ENCODE measurements at regions not wholly inside any gene's neighbourhood (a gene's known extent, or its start where the extent isn't known, plus 50 kb on each side); places are given as distances from the start of the nearest gene placed in this dataset.

- Histone ChIP-seq H2AFZ (ENCODE audit: low read length) (no peak overlapping the region), H3K9me3 (ENCODE audit: low read depth, low read length) (peaks cover 2% of the 10 kb centered on the region), H3K36me3 (ENCODE audit: insufficient read depth, low read length) (no peaks in the 10 kb centered on the region), H3K4me2 (ENCODE audit: insufficient read depth, low read length) (no peak overlapping the region), H3K27ac (ENCODE audit: low read depth, low read length) (no peak overlapping the region), H3K4me1 (ENCODE audit: insufficient read depth, low read length) (no peaks in the 10 kb centered on the region), H3K79me2 (ENCODE audit: insufficient read depth, low read length) (no peaks in the 10 kb centered on the region), H4K20me1 (ENCODE audit: insufficient read depth, low read length) (no peaks in the 10 kb centered on the region), H3K4me3 (ENCODE audit: insufficient read depth, low read length) (no peak overlapping the region), H3K27me3 (ENCODE audit: insufficient read depth, low read length) (no peaks in the 10 kb centered on the region)
- no peak for DNase-seq (ENCODE audit: insufficient read length, low spot score, missing footprints)
- no peak for TF ChIP-seq CTCF (IDR thresholded peaks at IDR 0.05; ENCODE audit: extremely low read depth, low read depth, low read length)
Observed at GRCh38 chr13:104460554-104460953, 1394.3 kb upstream of the SLC10A2 start.

GRCh38 chr13:104450006-104450405, 1383.8 kb upstream of the SLC10A2 start:
- Histone ChIP-seq H4K20me1 (ENCODE audit: insufficient read depth, low read length) (no peaks in the 10 kb centered on the region), H3K4me2 (ENCODE audit: insufficient read depth, low read length) (no peak overlapping the region), H3K27me3 (ENCODE audit: insufficient read depth, low read length) (no peaks in the 10 kb centered on the region), H3K4me1 (ENCODE audit: insufficient read depth, low read length) (no peaks in the 10 kb centered on the region), H3K27ac (ENCODE audit: low read depth, low read length) (no peak overlapping the region), H3K4me3 (ENCODE audit: insufficient read depth, low read length) (no peak overlapping the region), H3K79me2 (ENCODE audit: insufficient read depth, low read length) (no peaks in the 10 kb centered on the region), H2AFZ (ENCODE audit: low read length) (no peak overlapping the region), H3K36me3 (ENCODE audit: insufficient read depth, low read length) (no peaks in the 10 kb centered on the region), H3K9me3 (ENCODE audit: low read depth, low read length) (no peaks in the 10 kb centered on the region)
- TF ChIP-seq CTCF (IDR thresholded peaks at IDR 0.05; ENCODE audit: extremely low read depth, low read depth, low read length) = no peak
- DNase-seq (ENCODE audit: insufficient read length, low spot score, missing footprints) = no peak

- Histone ChIP-seq H2AFZ (ENCODE audit: low read length) (no peak overlapping the region), H3K4me2 (ENCODE audit: insufficient read depth, low read length) (no peak overlapping the region), H3K4me3 (ENCODE audit: insufficient read depth, low read length) (no peak overlapping the region), H4K20me1 (ENCODE audit: insufficient read depth, low read length) (no peaks in the 10 kb centered on the region), H3K27me3 (ENCODE audit: insufficient read depth, low read length) (no peaks in the 10 kb centered on the region), H3K9me3 (ENCODE audit: low read depth, low read length) (no peaks in the 10 kb centered on the region), H3K79me2 (ENCODE audit: insufficient read depth, low read length) (no peaks in the 10 kb centered on the region), H3K4me1 (ENCODE audit: insufficient read depth, low read length) (no peaks in the 10 kb centered on the region), H3K27ac (ENCODE audit: low read depth, low read length) (no peak overlapping the region), H3K36me3 (ENCODE audit: insufficient read depth, low read length) (no peaks in the 10 kb centered on the region)
- DNase-seq (ENCODE audit: insufficient read length, low spot score, missing footprints) = no peak
- TF ChIP-seq CTCF (IDR thresholded peaks at IDR 0.05; ENCODE audit: extremely low read depth, low read depth, low read length) = no peak
Observed at GRCh38 chr13:104447348-104447747, 1381.1 kb upstream of the SLC10A2 start.

GRCh38 chr13:104442536-104442935, 1376.3 kb upstream of the SLC10A2 start:
- H3K27me3 ChIP-seq (ENCODE audit: insufficient read depth, low read length) = no peaks in the 10 kb centered on the region
- H3K4me1 ChIP-seq (ENCODE audit: insufficient read depth, low read length) = no peaks in the 10 kb centered on the region
- H4K20me1 ChIP-seq (ENCODE audit: insufficient read depth, low read length) = no peaks in the 10 kb centered on the region
- H3K27ac ChIP-seq (ENCODE audit: low read depth, low read length) = no peak overlapping the region
- H3K4me2 ChIP-seq (ENCODE audit: insufficient read depth, low read length) = no peak overlapping the region
- no peaks in the 10 kb centered on the region for H3K36me3 ChIP-seq (ENCODE audit: insufficient read depth, low read length)
- H2AFZ ChIP-seq (ENCODE audit: low read length) = no peak overlapping the region
- no peaks in the 10 kb centered on the region for H3K9me3 ChIP-seq (ENCODE audit: low read depth, low read length)
- no peak for DNase-seq (ENCODE audit: insufficient read length, low spot score, missing footprints)
- TF ChIP-seq CTCF (IDR thresholded peaks at IDR 0.05; ENCODE audit: extremely low read depth, low read depth, low read length) = no peak
- H3K79me2 ChIP-seq (ENCODE audit: insufficient read depth, low read length) = no peaks in the 10 kb centered on the region
- no peak overlapping the region for H3K4me3 ChIP-seq (ENCODE audit: insufficient read depth, low read length)

Measured in osteoblast (primary cell).